K562 (cell line): ENCODE measurements at regions not wholly inside any gene's neighbourhood (a gene's known extent, or its start where the extent isn't known, plus 50 kb on each side); places are given as distances from the start of the nearest gene placed in this dataset.

Experiments used
- ATAC-seq: fragments of 200-7000 bp; cut with Tn5 transposase; 3 replicates; pipeline ENCODE4 v1.9.1; 2020; ENCODE audit warnings: moderate library complexity
- BruUV-seq: library from RNA; stranded (reverse); fragments of 400-500 nt; replicated peaks from 2 replicates; lab custom pipeline; 2021; lab: Mats Ljungman, UMichigan
- CTCF ChIA-PET: fragments of 300-600 bp; formaldehyde crosslinking; extraction: SDS; loops from one replicate; lab custom pipeline; 2021; ENCODE audit warnings: low intra/inter-chr PET ratio; lab: Yijun Ruan, JAX
- POLR2A ChIA-PET: fragments of 300-600, 350-650 bp; sonication (Branson Sonifier 250); formaldehyde crosslinking; extraction: SDS; loops from one replicate; lab custom pipeline; 2021; ENCODE audit warnings: antibody characterized with exemption, inconsistent platforms; lab: Yijun Ruan, JAX
- DNase-seq, 4 experiments: peaks; one replicate each; pipeline versions ENCODE4 v3.0.0 to v3.0.0-alpha.2; 2011 to 2018; ENCODE audit warnings: low spot score in 3 of 4, mixed read lengths in 3 of 4; ENCODE audit errors: extremely low read depth in 1 of 4
- FAIRE-seq: peaks from 2 replicates; lab custom pipeline; 2011; peaks lifted over from hg19 to GRCh38; lab: Jason Lieb, UNC
- H2AFZ ChIP-seq: 2 replicates; pipeline ENCODE4 v1.6.0; 2011; ENCODE audit warnings: low read depth, low read length, control low read depth, inconsistent platforms
- H3K27ac ChIP-seq: fragments of 200-600 bp; 3 replicates; pipeline ENCODE4 v1.8.0; 2011; ENCODE audit warnings: low read depth, mild to moderate bottlenecking, control low read depth, inconsistent platforms, low read length, moderate library complexity, mixed read lengths; ENCODE audit errors: extremely low read depth
- H3K27me3 ChIP-seq, 2 experiments: fragments of 300-600 bp in 1 of 2; 2 replicates in 1 of 2; 3 replicates in 1 of 2; pipeline versions ENCODE4 v1.6.0 to v1.8.0; 2011; ENCODE audit warnings: inconsistent platforms in 2 of 2, low read length in 2 of 2, mild to moderate bottlenecking in 1 of 2, mixed read lengths in 1 of 2, moderate library complexity in 1 of 2; ENCODE audit not compliant: control insufficient read depth in 2 of 2, insufficient read depth in 2 of 2
- H3K36me3 ChIP-seq: fragments of 300-600 bp; 3 replicates; pipeline ENCODE4 v1.8.0; 2011; ENCODE audit warnings: mild to moderate bottlenecking, low read length, inconsistent platforms; ENCODE audit not compliant: control insufficient read depth, insufficient read depth
- H3K4me1 ChIP-seq, 2 experiments: fragments of 200-600 bp in 1 of 2; replicated peaks in 1 of 2; 2 replicates in 1 of 2; 3 replicates in 1 of 2; pipeline versions ENCODE4 v1.5.1 to v1.8.0; 2011; ENCODE audit warnings: inconsistent platforms in 2 of 2, low read length in 2 of 2, mild to moderate bottlenecking in 1 of 2, mixed read lengths in 1 of 2, moderate library complexity in 1 of 2; ENCODE audit not compliant: control insufficient read depth in 2 of 2, insufficient read depth in 2 of 2
- H3K4me2 ChIP-seq: 2 replicates; pipeline ENCODE4 v1.6.1; 2011; ENCODE audit warnings: low read length, control low read depth, inconsistent platforms, mixed read lengths; ENCODE audit not compliant: insufficient read depth
- H3K4me3 ChIP-seq: fragments of 200-600 bp; sonication (generic), shearing (Covaris generic); 2 replicates; pipeline ENCODE4 v1.5.1; 2016; ENCODE audit warnings: control low read depth, inconsistent platforms
- H3K79me2 ChIP-seq: fragments of 200-600 bp; 3 replicates; pipeline ENCODE4 v1.8.0; 2011; ENCODE audit warnings: low read length, inconsistent platforms; ENCODE audit not compliant: control insufficient read depth, insufficient read depth
- H3K9ac ChIP-seq, 2 experiments: 2 replicates each; pipeline versions ENCODE4 v1.6.0 to v1.6.1; 2011; ENCODE audit warnings: low read depth in 2 of 2, low read length in 2 of 2, control low read depth in 1 of 2, inconsistent platforms in 1 of 2, mild to moderate bottlenecking in 1 of 2, mixed read lengths in 1 of 2; ENCODE audit not compliant: insufficient read depth in 1 of 2
- H3K9me1 ChIP-seq: one replicate; pipeline ENCODE4 v1.6.0; 2011; ENCODE audit warnings: inconsistent platforms, mild to moderate bottlenecking, low read length, moderate library complexity; ENCODE audit not compliant: control insufficient read depth, insufficient read depth
- H3K9me3 ChIP-seq: replicated peaks from 2 replicates; pipeline ENCODE4 v1.5.1; 2011; ENCODE audit warnings: low read depth, low read length, inconsistent platforms; ENCODE audit not compliant: control insufficient read depth, insufficient read depth
- H4K20me1 ChIP-seq: replicated peaks from 2 replicates; pipeline ENCODE4 v1.6.1; 2011; ENCODE audit warnings: low read length, inconsistent platforms, mixed read lengths; ENCODE audit not compliant: control insufficient read depth, insufficient read depth
- DACH1 ChIP-seq: fragments of 450-650 bp; IDR thresholded peaks from 2 replicates; pipeline ENCODE4 v1.6.1; 2018; ENCODE audit not compliant: partially characterized antibody
- ERF ChIP-seq: fragments of 450-650 bp; formaldehyde crosslinking; IDR thresholded peaks from 2 replicates; pipeline ENCODE4 v1.4.0; 2020; ENCODE audit warnings: mild to moderate bottlenecking, mixed read lengths
- RFX1 ChIP-seq: fragments of 450-650 bp; IDR thresholded peaks from 2 replicates; pipeline ENCODE4 v1.6.1; 2016; ENCODE audit warnings: mild to moderate bottlenecking, moderate library complexity
- SRSF3 ChIP-seq: fragments of 200-400 bp; formaldehyde crosslinking; IDR thresholded peaks from 2 replicates; pipeline ENCODE4 v1.6.1; 2016; ENCODE audit warnings: mild to moderate bottlenecking, low read length, moderate library complexity; ENCODE audit not compliant: insufficient read depth
- ZNF263 ChIP-seq: sonication (generic); formaldehyde crosslinking; IDR thresholded peaks from 2 replicates; pipeline ENCODE4 v1.8.0; 2022; ENCODE audit warnings: mild to moderate bottlenecking, missing genetic modification reagents, borderline replicate concordance
- WGBS: fragments of 100-300 bp; shearing (Covaris generic); methylation state at CpG from one replicate; pipeline ENCODE4 v1.1.6; 2016; ENCODE audit warnings: low coverage, mixed read lengths; ENCODE audit not compliant: insufficient coverage; ENCODE audit errors: missing lambda C conversion rate; 5-methylcytosine and 5-hydroxymethylcytosine counted together
- in situ Hi-C: fragments of 300-500 bp; cut with MboI; formaldehyde crosslinking; loops from 4 replicates; pipeline ENCODE4 v1.15.0; 2018; ENCODE audit warnings: inconsistent platforms, mixed read lengths
- intact Hi-C: fragments of 100-400 bp; cut with micrococcal nuclease; formaldehyde crosslinking; loops from 2 replicates; pipeline ENCODE4 v1.14.2; 2022

GRCh38 chr5:29148073-29148472 lies 2045.4 kb upstream of the CDH6 start:
- TF ChIP-seq DACH1 (peak; percentile 94), ZNF263 (CRISPR knock-in tag) (no peak)
- no peak overlapping the region for H3K9ac ChIP-seq
- no peaks in the 10 kb centered on the region for H4K20me1 ChIP-seq
- no peaks in the 10 kb centered on the region for H3K4me1 ChIP-seq
- intact Hi-C loops, result no loop called here
- DNase-seq (no peak), FAIRE-seq (no peak), ATAC-seq (no peak)
- no peak overlapping the region for H3K4me2 ChIP-seq
- H3K27me3 ChIP-seq, result no peaks in the 10 kb centered on the region
- POLR2A ChIA-PET, result no interaction called here
- H3K36me3 ChIP-seq, result no peaks in the 10 kb centered on the region
- CTCF ChIA-PET, result no interaction called here
- no peaks in the 10 kb centered on the region for H3K79me2 ChIP-seq
- no peak overlapping the region for H2AFZ ChIP-seq
- no peak overlapping the region for H3K4me3 ChIP-seq
- in situ Hi-C loops, result no loop called here
- no peak overlapping the region for H3K27ac ChIP-seq
- no peaks in the 10 kb centered on the region for H3K9me3 ChIP-seq
- BruUV-seq, result no TSS peak
- WGBS, result 12% methylated on average over 3 of the region's 3 CpGs
- no peaks in the 10 kb centered on the region for H3K9me1 ChIP-seq

GRCh38 chr5:29143266-29143665 lies 2050.2 kb upstream of the CDH6 start:
- FAIRE-seq, result no peak
- intact Hi-C loops, result no loop called here
- no peaks in the 10 kb centered on the region for H3K9me3 ChIP-seq
- H3K79me2 ChIP-seq, result no peaks in the 10 kb centered on the region
- WGBS, result 0% methylated on average over 1 of the region's 1 CpG
- H3K9ac ChIP-seq, result no peak overlapping the region
- H4K20me1 ChIP-seq, result no peaks in the 10 kb centered on the region
- BruUV-seq, result no TSS peak
- H3K4me3 ChIP-seq, result no peak overlapping the region
- DNase-seq, result no peak
- no peak overlapping the region for H2AFZ ChIP-seq
- in situ Hi-C loops, result no loop called here
- no peak overlapping the region for H3K4me2 ChIP-seq
- H3K27me3 ChIP-seq, result no peaks in the 10 kb centered on the region
- no peak for ATAC-seq
- no peaks in the 10 kb centered on the region for H3K9me1 ChIP-seq
- peak; percentile 15; the same call in 1 of the 2 replicates for TF ChIP-seq RFX1
- TF ChIP-seq SRSF3, result no peak
- no peak for TF ChIP-seq ERF (CRISPR knock-in tag)
- ChIA-PET CTCF (no interaction called here), POLR2A (no interaction called here)
- no peak overlapping the region for H3K27ac ChIP-seq
- H3K4me1 ChIP-seq, result no peaks in the 10 kb centered on the region
- no peaks in the 10 kb centered on the region for H3K36me3 ChIP-seq
